Mesodermal cell (in vitro differentiated cells): ENCODE measurements at regions not wholly inside any gene's neighbourhood (a gene's known extent, or its start where the extent isn't known, plus 50 kb on each side); places are given as distances from the start of the nearest gene placed in this dataset.

Experiments
- H3K27ac ChIP-seq: 2 replicates; pipeline ENCODE4 v1.7.0; 2013; ENCODE audit warnings: mild to moderate bottlenecking, low read depth, low read length, moderate library complexity; ENCODE audit not compliant: severe bottlenecking
- H3K36me3 ChIP-seq: 2 replicates; pipeline ENCODE4 v1.7.1; 2013; ENCODE audit warnings: mild to moderate bottlenecking, low read length, moderate library complexity; ENCODE audit not compliant: control insufficient read depth, insufficient read depth
- H3K4me1 ChIP-seq: one replicate; pipeline ENCODE4 v1.7.1; 2013; ENCODE audit warnings: mild to moderate bottlenecking, low read length; ENCODE audit not compliant: insufficient read depth, control insufficient read depth, poor library complexity, severe bottlenecking
- H3K4me3 ChIP-seq: 2 replicates; pipeline ENCODE4 v1.7.0; 2013; ENCODE audit warnings: low read length, control low read depth, mild to moderate bottlenecking; ENCODE audit not compliant: insufficient read depth, poor library complexity, severe bottlenecking; ENCODE audit errors: extremely low read depth
- H3K9me3 ChIP-seq: 2 replicates; pipeline ENCODE4 v1.7.1; 2013; ENCODE audit warnings: mild to moderate bottlenecking, low read length, moderate library complexity; ENCODE audit not compliant: control insufficient read depth
- WGBS, 2 experiments: methylation state at CpG; one replicate each; pipeline ENCODE4 v1.1.5; 2013; ENCODE audit warnings: missing lambda C conversion rate in 2 of 2; ENCODE audit not compliant: insufficient coverage in 2 of 2; 5-methylcytosine and 5-hydroxymethylcytosine counted together

DNA sequence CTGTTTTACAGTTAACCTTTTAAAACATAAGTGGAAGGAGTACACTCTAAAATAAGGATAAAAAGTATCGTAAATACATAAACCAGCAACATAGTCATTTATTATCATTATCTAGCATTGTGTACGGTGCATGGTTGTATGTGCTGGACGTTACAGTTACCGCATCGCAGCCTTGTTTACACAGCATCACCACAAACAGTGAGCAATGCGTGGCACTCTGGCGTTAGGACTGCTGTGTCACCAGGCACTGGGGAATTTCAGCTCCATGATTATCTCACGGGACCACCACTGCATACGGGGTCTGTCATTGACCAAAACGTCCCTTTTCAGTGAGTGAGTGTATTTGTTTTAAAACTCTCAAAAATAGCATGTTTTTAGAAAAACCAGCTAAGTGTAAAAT lies 103.0 kb upstream of the SNTG2 start:
- no peak overlapping the region for H3K27ac ChIP-seq
- H3K36me3 ChIP-seq = no peaks in the 10 kb centered on the region
- H3K9me3 ChIP-seq = no peaks in the 10 kb centered on the region
- no peaks in the 10 kb centered on the region for H3K4me1 ChIP-seq
- no peak overlapping the region for H3K4me3 ChIP-seq
- WGBS, 2 experiments = 89 to 96% methylated on average over 6 to 7 of the region's 10 CpGs

DNA sequence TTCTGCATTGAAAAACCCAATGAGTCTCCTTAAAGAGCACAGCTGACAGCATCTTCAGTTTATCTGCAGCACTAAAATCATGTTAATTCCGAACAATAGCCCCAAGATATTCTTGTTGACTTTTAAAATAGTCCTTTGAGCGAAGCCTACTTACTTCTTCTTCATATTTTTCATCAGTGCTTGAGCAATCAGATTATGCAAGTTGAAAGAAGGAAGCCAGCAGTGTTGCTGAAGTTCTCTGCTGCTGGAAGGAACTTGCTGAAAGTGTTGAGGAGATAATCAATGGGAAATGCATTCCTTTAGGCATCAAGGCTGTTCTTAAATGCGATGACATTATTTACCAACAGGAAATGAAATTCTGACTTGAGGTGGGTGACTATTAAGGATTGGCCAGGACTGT lies 105.9 kb upstream of the SNTG2 start:
- Histone ChIP-seq H3K4me3 (no peak overlapping the region), H3K4me1 (no peaks in the 10 kb centered on the region), H3K36me3 (no peaks in the 10 kb centered on the region), H3K27ac (no peak overlapping the region), H3K9me3 (no peaks in the 10 kb centered on the region)
- 80% methylated on average over 1 of the region's 3 CpGs; no CpG with 5 or more reads in 1 of the 2 experiments for WGBS, 2 experiments

DNA sequence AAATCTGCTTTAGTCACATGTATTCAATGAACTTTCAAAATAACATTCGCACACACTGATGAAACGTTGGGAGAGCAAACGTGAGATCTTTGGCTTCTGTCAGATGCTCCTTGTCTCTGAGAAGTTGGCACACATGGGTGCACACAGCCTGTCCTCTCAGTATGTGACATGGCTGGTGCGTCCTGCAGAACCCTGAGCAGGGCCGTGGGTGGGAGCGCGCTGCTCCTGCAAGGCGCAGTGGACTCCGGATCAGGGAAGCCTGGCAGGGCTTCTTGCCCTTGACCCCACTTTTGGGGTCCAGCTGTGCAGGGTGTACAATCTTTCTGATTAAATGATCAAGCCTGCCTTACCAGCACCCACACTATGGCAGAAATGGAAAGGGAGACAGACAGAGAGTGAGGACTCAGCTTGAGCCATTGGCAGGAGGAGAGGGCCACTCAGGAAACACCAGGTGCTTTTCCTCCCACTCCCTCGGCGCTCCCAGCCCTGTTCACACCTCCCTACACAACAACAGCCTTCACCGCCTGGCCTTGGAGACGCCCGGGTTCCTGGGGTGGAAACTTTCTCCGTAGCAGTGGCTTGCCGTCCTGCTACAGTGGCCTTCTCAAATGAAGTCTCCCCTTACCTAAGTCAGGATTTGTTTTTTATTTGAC lies 108.4 kb upstream of the SNTG2 start:
- H3K27ac ChIP-seq = no peak overlapping the region
- no peaks in the 10 kb centered on the region for H3K4me1 ChIP-seq
- no peaks in the 10 kb centered on the region for H3K9me3 ChIP-seq
- H3K4me3 ChIP-seq = no peak overlapping the region
- WGBS, 2 experiments = 80 to 83% methylated on average over 12 to 15 of the region's 16 CpGs
- H3K36me3 ChIP-seq = no peaks in the 10 kb centered on the region

DNA sequence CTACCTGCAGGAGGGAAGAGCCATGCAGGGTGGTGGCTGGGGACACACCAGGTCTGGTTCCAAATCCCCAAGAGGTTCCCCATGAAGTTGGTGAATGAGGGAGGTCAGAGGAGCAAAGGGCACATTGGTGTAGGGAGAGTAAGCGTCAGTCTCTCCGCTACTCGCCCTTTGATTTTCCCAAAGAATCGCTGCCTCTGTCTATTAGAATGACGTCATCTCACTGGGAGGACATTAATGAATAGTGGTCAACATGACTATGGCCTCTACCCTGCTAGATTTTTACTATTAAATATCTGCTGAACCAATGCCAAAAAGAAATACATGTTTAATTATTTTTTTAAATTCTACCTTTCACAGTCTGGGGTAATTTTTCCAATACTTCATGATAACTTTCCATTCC lies 109.6 kb upstream of the SNTG2 start:
- Histone ChIP-seq H3K4me3 (no peak overlapping the region), H3K9me3 (no peaks in the 10 kb centered on the region), H3K36me3 (no peaks in the 10 kb centered on the region), H3K27ac (no peak overlapping the region), H3K4me1 (no peaks in the 10 kb centered on the region)
- WGBS, 2 experiments = 98% methylated on average over 5 of the region's 5 CpGs; no CpG with 5 or more reads in 1 of the 2 experiments

DNA sequence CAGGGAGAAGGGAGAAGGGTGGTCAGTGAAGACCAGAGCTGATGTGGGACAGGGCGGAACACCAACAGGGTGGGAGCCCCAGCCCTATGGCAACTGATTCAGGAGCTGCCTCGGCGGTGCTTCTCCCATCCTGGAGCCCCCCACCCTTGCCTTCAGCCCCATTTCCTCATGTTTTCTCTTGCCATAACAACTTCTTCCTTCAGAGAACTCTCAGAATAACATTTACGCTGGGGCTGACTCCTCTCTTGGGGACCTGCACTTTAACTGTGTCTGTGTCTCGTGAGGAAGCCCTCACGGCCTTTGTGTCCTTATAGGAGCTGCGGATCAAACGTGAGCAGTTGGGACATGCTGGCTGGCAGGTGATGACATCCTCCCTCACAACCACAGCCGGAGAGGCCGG lies 116.4 kb upstream of the SNTG2 start:
- H3K9me3 ChIP-seq = no peaks in the 10 kb centered on the region
- no peak overlapping the region for H3K4me3 ChIP-seq
- no peaks in the 10 kb centered on the region for H3K36me3 ChIP-seq
- H3K4me1 ChIP-seq = no peaks in the 10 kb centered on the region
- WGBS, 2 experiments = 79 to 87% methylated on average over 7 to 8 of the region's 10 CpGs
- H3K27ac ChIP-seq = no peak overlapping the region

DNA sequence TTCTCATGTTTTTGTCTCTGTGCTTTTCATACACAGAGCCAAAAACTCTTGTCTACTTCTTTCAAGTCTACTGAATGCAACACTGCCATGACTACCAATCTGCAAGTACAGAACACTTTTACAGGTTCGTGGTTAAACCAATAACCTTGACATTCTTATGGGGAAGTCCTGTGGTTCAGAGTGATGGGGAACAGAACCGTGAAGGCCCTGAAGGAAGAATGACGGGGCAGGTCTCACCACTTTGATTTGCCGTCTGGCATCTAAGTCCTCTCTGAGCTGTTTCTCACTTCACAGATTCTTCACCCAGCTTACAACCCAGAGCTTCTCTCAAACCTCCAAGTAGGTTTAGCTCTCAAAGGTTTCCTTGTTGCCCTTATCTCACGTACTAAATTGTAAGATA lies 117.5 kb upstream of the SNTG2 start:
- Histone ChIP-seq H3K4me3 (no peak overlapping the region), H3K36me3 (no peaks in the 10 kb centered on the region), H3K9me3 (no peaks in the 10 kb centered on the region), H3K4me1 (no peaks in the 10 kb centered on the region), H3K27ac (no peak overlapping the region)
- 95 to 96% methylated on average over 3 to 4 of the region's 5 CpGs for WGBS, 2 experiments

DNA sequence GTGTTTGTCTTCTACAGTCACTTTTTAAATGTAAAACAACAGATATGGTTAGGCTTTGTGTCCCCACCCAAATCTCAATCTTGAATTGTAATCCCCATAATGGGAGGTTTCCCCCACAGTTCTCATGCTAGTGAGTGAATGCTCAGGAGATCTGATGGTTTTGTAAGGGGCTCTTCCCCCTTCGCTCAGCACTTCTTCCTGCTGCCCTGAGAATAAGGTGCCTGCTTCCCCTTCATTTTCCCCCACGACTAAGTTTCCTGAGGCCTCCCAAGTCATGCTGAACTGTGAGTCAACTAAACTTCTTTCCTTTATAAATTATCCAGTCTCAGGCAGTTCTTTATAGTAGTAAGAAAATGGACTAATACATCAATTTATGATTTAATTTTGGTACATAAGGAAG lies 118.0 kb upstream of the SNTG2 start:
- Histone ChIP-seq H3K4me3 (no peak overlapping the region), H3K27ac (no peak overlapping the region), H3K4me1 (no peaks in the 10 kb centered on the region), H3K9me3 (no peaks in the 10 kb centered on the region), H3K36me3 (no peaks in the 10 kb centered on the region)
- 67 to 92% methylated on average over 2 of the region's 2 CpGs for WGBS, 2 experiments

DNA sequence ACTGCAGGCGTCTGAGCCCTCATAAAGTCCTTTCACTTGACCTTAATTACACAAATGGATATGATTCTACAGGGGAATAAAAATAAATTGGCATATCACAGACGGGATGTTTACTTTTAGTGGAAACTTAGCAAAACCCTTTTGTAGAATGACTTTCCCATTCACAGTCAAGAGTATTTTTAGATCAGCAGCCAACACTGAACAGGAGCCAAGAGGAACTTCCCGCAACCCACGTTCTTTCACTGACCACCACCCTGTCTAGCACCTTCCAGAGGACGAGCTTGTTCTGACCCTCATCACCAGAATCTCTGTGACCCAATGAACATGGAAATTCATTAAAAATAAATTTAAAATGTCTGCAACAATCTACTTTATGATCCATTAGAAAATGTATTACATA lies 119.0 kb upstream of the SNTG2 start:
- WGBS, 2 experiments = 77 to 83% methylated on average over 3 of the region's 5 CpGs

DNA sequence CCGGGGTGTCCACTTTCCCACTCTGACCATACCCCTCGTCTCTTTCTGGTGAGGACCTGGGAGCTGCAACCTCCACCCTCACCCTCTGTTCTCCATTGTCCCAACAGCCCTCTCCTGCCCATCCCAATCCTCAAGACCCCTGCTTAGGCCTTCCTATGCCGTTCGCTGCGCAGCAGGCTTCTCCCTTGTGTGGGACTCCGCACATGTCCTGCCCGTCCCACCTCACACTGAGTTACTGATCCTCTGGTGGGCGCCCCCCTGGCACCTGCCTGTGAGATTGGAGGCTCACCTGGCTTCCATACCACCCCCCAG lies 119.5 kb upstream of the SNTG2 start:
- H3K4me1 ChIP-seq = no peaks in the 10 kb centered on the region
- H3K4me3 ChIP-seq = no peak overlapping the region
- H3K9me3 ChIP-seq = no peaks in the 10 kb centered on the region
- no peaks in the 10 kb centered on the region for H3K36me3 ChIP-seq
- 83 to 93% methylated on average over 6 to 8 of the region's 8 CpGs for WGBS, 2 experiments
- H3K27ac ChIP-seq = no peak overlapping the region

More for the DNA sequence above, 119.0 kb upstream of the SNTG2 start:
- Histone ChIP-seq H3K9me3 (no peaks in the 10 kb centered on the region), H3K4me1 (no peaks in the 10 kb centered on the region), H3K4me3 (no peak overlapping the region), H3K36me3 (no peaks in the 10 kb centered on the region), H3K27ac (no peak overlapping the region)

DNA sequence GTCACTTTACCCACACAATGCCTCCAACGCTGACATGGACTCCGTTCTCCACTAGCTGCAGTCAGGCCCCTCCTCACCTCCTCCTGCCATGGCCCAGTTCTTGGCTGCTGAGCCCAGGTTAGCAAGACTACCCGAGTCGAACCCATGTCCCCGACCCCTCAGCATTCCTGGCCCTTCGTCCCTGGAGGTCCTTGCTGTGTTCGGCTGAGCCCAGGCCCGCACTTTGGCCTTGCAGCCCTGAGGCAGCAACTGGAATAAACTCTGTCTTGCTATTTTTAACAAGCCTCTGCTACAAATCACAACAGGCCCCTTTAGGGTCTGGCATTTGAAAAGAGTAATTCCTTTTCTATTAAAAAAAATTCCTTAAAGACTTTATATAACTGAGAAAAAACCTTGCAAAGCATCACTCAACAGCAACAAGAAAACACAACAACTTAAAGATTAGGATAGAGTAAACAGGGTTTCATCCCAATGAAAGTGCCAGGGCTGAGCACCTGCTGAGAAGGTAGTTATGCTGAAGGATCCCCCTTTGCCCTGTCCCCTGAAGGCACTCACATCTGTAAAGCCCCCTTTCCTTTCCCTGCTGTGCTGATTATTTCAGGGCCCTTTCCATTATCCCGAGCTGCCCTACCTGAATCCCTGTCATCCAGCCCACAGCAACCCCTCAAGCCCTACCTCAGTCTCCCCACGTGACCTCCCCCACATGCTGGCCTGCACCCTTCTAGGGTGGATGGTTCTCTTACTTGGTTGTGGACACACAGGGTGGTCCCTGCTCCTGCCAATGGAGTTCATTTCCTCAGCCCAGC lies 120.0 kb upstream of the SNTG2 start:
- H3K4me1 ChIP-seq = no peaks in the 10 kb centered on the region
- 61 to 80% methylated on average over 4 to 9 of the region's 10 CpGs for WGBS, 2 experiments
- no peak overlapping the region for H3K27ac ChIP-seq
- no peaks in the 10 kb centered on the region for H3K36me3 ChIP-seq
- no peaks in the 10 kb centered on the region for H3K9me3 ChIP-seq
- no peak overlapping the region for H3K4me3 ChIP-seq

DNA sequence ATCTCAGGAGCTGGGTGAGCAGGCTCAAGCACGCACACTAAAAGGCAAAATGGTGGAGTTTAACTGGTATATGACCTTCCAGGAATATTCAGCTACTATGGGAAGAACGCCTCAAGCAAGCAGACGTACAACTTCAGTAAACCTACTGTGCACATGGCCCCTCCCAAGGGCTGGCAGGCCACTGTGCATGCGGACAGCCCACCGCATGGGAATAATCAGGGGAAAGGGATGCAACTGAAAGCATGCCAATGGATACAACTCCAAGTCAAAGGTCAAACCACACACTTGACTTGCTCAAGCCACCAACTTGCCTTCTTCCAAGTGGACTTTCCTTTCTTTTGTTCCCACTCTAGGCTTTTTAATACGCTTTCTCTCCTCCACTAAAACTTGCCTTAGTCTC lies 121.6 kb upstream of the SNTG2 start:
- H3K4me3 ChIP-seq = no peak overlapping the region
- H3K9me3 ChIP-seq = no peaks in the 10 kb centered on the region
- H3K27ac ChIP-seq = no peak overlapping the region
- 88 to 89% methylated on average over 5 to 6 of the region's 6 CpGs for WGBS, 2 experiments
- H3K4me1 ChIP-seq = no peaks in the 10 kb centered on the region
- no peaks in the 10 kb centered on the region for H3K36me3 ChIP-seq
